Activated naive CD4-positive, alpha-beta T cell treated with anti-CD3 and anti-CD28 coated beads, Interleukin-2, amount 10 ng/mL, durations not matched to agents 7 days and 5 days (primary cell): ENCODE measurements at regions not wholly inside any gene's neighbourhood (a gene's known extent, or its start where the extent isn't known, plus 50 kb on each side); places are given as distances from the start of the nearest gene placed in this dataset.

Source experiments
- CTCF ChIA-PET: fragments of 350-600 bp; sonication (Branson Sonifier 250); formaldehyde crosslinking; loops from one replicate; lab custom pipeline; 2021; ENCODE audit warnings: antibody characterized with exemption; lab: Charles Lee
- DNase-seq: peaks from one replicate; pipeline ENCODE4 v3.0.0-alpha.2; 2020
- H3K27ac Mint-ChIP-seq: one replicate; pipeline ENCODE4 v1.8.0; 2021; ENCODE audit warnings: mild to moderate bottlenecking, moderate library complexity, mixed read lengths
- H3K27me3 Mint-ChIP-seq: one replicate; pipeline ENCODE4 v1.8.0; 2021; ENCODE audit warnings: mild to moderate bottlenecking, mixed read lengths
- H3K36me3 Mint-ChIP-seq: one replicate; pipeline ENCODE4 v1.8.0; 2021; ENCODE audit warnings: mixed read lengths
- H3K4me1 Mint-ChIP-seq: one replicate; pipeline ENCODE4 v1.8.0; 2021; ENCODE audit warnings: mixed read lengths
- H3K4me3 Mint-ChIP-seq: one replicate; pipeline ENCODE4 v1.8.0; 2021; ENCODE audit warnings: mild to moderate bottlenecking, moderate library complexity, mixed read lengths
- H3K9me3 Mint-ChIP-seq: one replicate; pipeline ENCODE4 v1.8.0; 2021; ENCODE audit warnings: mixed read lengths

- CTCF ChIA-PET, result no interaction called here
- Mint-ChIP-seq H3K9me3 (no peaks in the 10 kb centered on the region), H3K4me3 (no peak overlapping the region), H3K27ac (no peak overlapping the region), H3K36me3 (no peaks in the 10 kb centered on the region), H3K4me1 (no peaks in the 10 kb centered on the region), H3K27me3 (no peaks in the 10 kb centered on the region)
- DNase-seq, result no peak
These were observed 186.9 kb upstream of the PLEKHA5 start for GRCh38 chr12:18942669-18943068.

- Mint-ChIP-seq H3K27ac (no peak overlapping the region), H3K36me3 (no peaks in the 10 kb centered on the region), H3K9me3 (no peaks in the 10 kb centered on the region), H3K27me3 (no peaks in the 10 kb centered on the region), H3K4me1 (no peaks in the 10 kb centered on the region), H3K4me3 (no peak overlapping the region)
- DNase-seq, result no peak
- CTCF ChIA-PET, result no interaction called here
These were observed 186.3 kb upstream of the PLEKHA5 start for GRCh38 chr12:18943200-18943599.

- Mint-ChIP-seq H3K36me3 (no peaks in the 10 kb centered on the region), H3K9me3 (no peaks in the 10 kb centered on the region), H3K4me3 (no peak overlapping the region), H3K27ac (no peak overlapping the region), H3K27me3 (no peaks in the 10 kb centered on the region), H3K4me1 (no peaks in the 10 kb centered on the region)
- no peak for DNase-seq
- CTCF ChIA-PET, result no interaction called here
These were observed 183.4 kb upstream of the PLEKHA5 start for GRCh38 chr12:18946106-18946505.

GRCh38 chr12:18951218-18951617, 178.3 kb upstream of the PLEKHA5 start:
- Mint-ChIP-seq H3K4me1 (no peaks in the 10 kb centered on the region), H3K9me3 (no peaks in the 10 kb centered on the region), H3K36me3 (no peaks in the 10 kb centered on the region), H3K27ac (no peak overlapping the region), H3K27me3 (no peaks in the 10 kb centered on the region), H3K4me3 (no peak overlapping the region)
- CTCF ChIA-PET, result no interaction called here
- DNase-seq, result no peak

GRCh38 chr12:18953505-18953904, 176.0 kb upstream of the PLEKHA5 start:
- peaks cover 2% of the 10 kb centered on the region for H3K9me3 Mint-ChIP-seq
- no peaks in the 10 kb centered on the region for H3K36me3 Mint-ChIP-seq

GRCh38 chr12:18955594-18955993, 173.9 kb upstream of the PLEKHA5 start:
- H3K4me3 Mint-ChIP-seq, result no peak overlapping the region
- no peaks in the 10 kb centered on the region for H3K27me3 Mint-ChIP-seq
- no peak overlapping the region for H3K27ac Mint-ChIP-seq
- CTCF ChIA-PET, result no interaction called here
- peaks cover 2% of the 10 kb centered on the region for H3K9me3 Mint-ChIP-seq
- no peak for DNase-seq
- no peaks in the 10 kb centered on the region for H3K36me3 Mint-ChIP-seq
- no peaks in the 10 kb centered on the region for H3K4me1 Mint-ChIP-seq

More at GRCh38 chr12:18953505-18953904, 176.0 kb upstream of the PLEKHA5 start:
- Mint-ChIP-seq H3K27me3 (no peaks in the 10 kb centered on the region), H3K4me1 (no peaks in the 10 kb centered on the region), H3K4me3 (no peak overlapping the region), H3K27ac (no peak overlapping the region)
- no peak for DNase-seq
- CTCF ChIA-PET, result no interaction called here

GRCh38 chr12:18965203-18965602, 164.3 kb upstream of the PLEKHA5 start:
- DNase-seq, result no peak
- Mint-ChIP-seq H3K36me3 (no peaks in the 10 kb centered on the region), H3K9me3 (peaks cover 2% of the 10 kb centered on the region), H3K4me3 (no peak overlapping the region), H3K4me1 (no peaks in the 10 kb centered on the region), H3K27ac (no peak overlapping the region), H3K27me3 (no peaks in the 10 kb centered on the region)
- CTCF ChIA-PET, result no interaction called here

GRCh38 chr12:18966954-18967353, 162.6 kb upstream of the PLEKHA5 start:
- Mint-ChIP-seq H3K36me3 (no peaks in the 10 kb centered on the region), H3K4me1 (no peaks in the 10 kb centered on the region), H3K27me3 (no peaks in the 10 kb centered on the region), H3K9me3 (peaks cover 2% of the 10 kb centered on the region), H3K27ac (no peak overlapping the region), H3K4me3 (no peak overlapping the region)
- CTCF ChIA-PET, result no interaction called here
- DNase-seq, result no peak

- no peak for DNase-seq
- Mint-ChIP-seq H3K36me3 (no peaks in the 10 kb centered on the region), H3K9me3 (peaks cover 2% of the 10 kb centered on the region), H3K27ac (no peak overlapping the region), H3K27me3 (no peaks in the 10 kb centered on the region), H3K4me1 (no peaks in the 10 kb centered on the region), H3K4me3 (no peak overlapping the region)
- CTCF ChIA-PET, result interaction anchor here (0.6 kb wide), 1 partner anchor 118 kb away, joined by 3 read pairs; no protein-coding TSS in a partner anchor
These were observed 161.7 kb upstream of the PLEKHA5 start for GRCh38 chr12:18967814-18968213.

- H3K27ac Mint-ChIP-seq, result no peak overlapping the region
- no peak overlapping the region for H3K4me3 Mint-ChIP-seq
- DNase-seq, result no peak
- CTCF ChIA-PET, result no interaction called here
- H3K4me1 Mint-ChIP-seq, result no peaks in the 10 kb centered on the region
- no peaks in the 10 kb centered on the region for H3K27me3 Mint-ChIP-seq
- H3K9me3 Mint-ChIP-seq, result peaks cover 2% of the 10 kb centered on the region
- H3K36me3 Mint-ChIP-seq, result no peaks in the 10 kb centered on the region
These were observed 160.0 kb upstream of the PLEKHA5 start for GRCh38 chr12:18969512-18969911.

- peaks cover 2% of the 10 kb centered on the region for H3K9me3 Mint-ChIP-seq
- CTCF ChIA-PET, result no interaction called here
- H3K4me1 Mint-ChIP-seq, result no peaks in the 10 kb centered on the region
- H3K27ac Mint-ChIP-seq, result no peak overlapping the region
- H3K4me3 Mint-ChIP-seq, result no peak overlapping the region
- no peaks in the 10 kb centered on the region for H3K36me3 Mint-ChIP-seq
- H3K27me3 Mint-ChIP-seq, result no peaks in the 10 kb centered on the region
- no peak for DNase-seq
These were observed 158.9 kb upstream of the PLEKHA5 start for GRCh38 chr12:18970603-18971002.

- CTCF ChIA-PET, result no interaction called here
- Mint-ChIP-seq H3K9me3 (peaks cover 3% of the 10 kb centered on the region), H3K27me3 (no peaks in the 10 kb centered on the region), H3K27ac (no peak overlapping the region), H3K4me1 (no peaks in the 10 kb centered on the region), H3K4me3 (no peak overlapping the region), H3K36me3 (no peaks in the 10 kb centered on the region)
- no peak for DNase-seq
These were observed 157.6 kb upstream of the PLEKHA5 start for GRCh38 chr12:18971932-18972331.

- Mint-ChIP-seq H3K27me3 (no peaks in the 10 kb centered on the region), H3K4me3 (no peak overlapping the region), H3K4me1 (no peaks in the 10 kb centered on the region), H3K36me3 (no peaks in the 10 kb centered on the region), H3K27ac (no peak overlapping the region), H3K9me3 (peaks cover 10% of the 10 kb centered on the region)
- CTCF ChIA-PET, result no interaction called here
- DNase-seq, result no peak
These were observed 153.6 kb upstream of the PLEKHA5 start for GRCh38 chr12:18975933-18976332.

- Mint-ChIP-seq H3K4me1 (no peaks in the 10 kb centered on the region), H3K36me3 (no peaks in the 10 kb centered on the region), H3K9me3 (peaks cover 13% of the 10 kb centered on the region), H3K27me3 (no peaks in the 10 kb centered on the region), H3K27ac (no peak overlapping the region), H3K4me3 (no peak overlapping the region)
- no peak for DNase-seq
- CTCF ChIA-PET, result no interaction called here
These were observed 150.0 kb upstream of the PLEKHA5 start for GRCh38 chr12:18979401-18980126.

GRCh38 chr12:18981732-18982131, 147.8 kb upstream of the PLEKHA5 start:
- Mint-ChIP-seq H3K36me3 (no peaks in the 10 kb centered on the region), H3K4me1 (no peaks in the 10 kb centered on the region), H3K27me3 (no peaks in the 10 kb centered on the region), H3K9me3 (peaks cover 11% of the 10 kb centered on the region), H3K4me3 (no peak overlapping the region), H3K27ac (no peak overlapping the region)
- no peak for DNase-seq
- CTCF ChIA-PET, result no interaction called here
